Dermis microvascular lymphatic vessel endothelial cell (primary cell): ENCODE measurements at regions not wholly inside any gene's neighbourhood (a gene's known extent, or its start where the extent isn't known, plus 50 kb on each side); places are given as distances from the start of the nearest gene placed in this dataset.
"Not testable (repeated sequence)": the region's sequence is repeated elsewhere in the genome, so short reads cannot be mapped to it uniquely, and the experiment has no call there.

Source experiments
- DNase-seq, 2 donors: peaks; one replicate each; pipeline versions ENCODE4 v3.0.0 to v3.0.0-alpha.2; 2010; ENCODE audit warnings: low read depth in 2 of 2

GRCh38 chr1:65581119-65581518, 160.7 kb downstream of the LEPR start:
- peak; percentile 6 to 42 for DNase-seq

GRCh38 chr1:65584399-65584798, 163.9 kb downstream of the LEPR start:
- DNase-seq: no peak

GRCh38 chr1:65590279-65590678, 169.8 kb downstream of the LEPR start:
- no peak for DNase-seq

- no peak for DNase-seq
Measured at GRCh38 chr1:65593516-65593915, 173.0 kb downstream of the LEPR start.

- no peak for DNase-seq
Measured at GRCh38 chr1:65595724-65596123, 175.3 kb downstream of the LEPR start.

- no peak for DNase-seq
Measured at GRCh38 chr1:65596768-65597167, 176.3 kb downstream of the LEPR start.

GRCh38 chr1:65605621-65606020, 185.2 kb downstream of the LEPR start:
- no peak for DNase-seq

GRCh38 chr1:65606426-65606825, 186.0 kb downstream of the LEPR start:
- DNase-seq: peak in 1 of 2 donors; percentile 70

- no peak for DNase-seq
Measured at GRCh38 chr1:65613884-65614283, 178.8 kb upstream of the PDE4B start.

- DNase-seq: peak; percentile 77 to 81
Measured at GRCh38 chr1:65615859-65616258, 176.8 kb upstream of the PDE4B start.

- DNase-seq: not testable (repeated sequence)
Measured at GRCh38 chr1:65621721-65622120, 171.0 kb upstream of the PDE4B start.

- no peak for DNase-seq
Measured at GRCh38 chr1:65623895-65624294, 168.8 kb upstream of the PDE4B start.

GRCh38 chr1:65625528-65625927, 167.2 kb upstream of the PDE4B start:
- DNase-seq: no peak

- no peak for DNase-seq
Measured at GRCh38 chr1:65626003-65626402, 166.7 kb upstream of the PDE4B start.

GRCh38 chr1:65629788-65630187, 162.9 kb upstream of the PDE4B start:
- no peak for DNase-seq

- peak in 1 of 2 donors; percentile 76 for DNase-seq
Measured at GRCh38 chr1:65630855-65631254, 161.8 kb upstream of the PDE4B start.

GRCh38 chr1:65632235-65632634, 160.5 kb upstream of the PDE4B start:
- no peak for DNase-seq

- no peak for DNase-seq
Measured at GRCh38 chr1:65640046-65640445, 152.6 kb upstream of the PDE4B start.

GRCh38 chr1:65649185-65649584, 143.5 kb upstream of the PDE4B start:
- DNase-seq: not testable (repeated sequence)

- no peak for DNase-seq
Measured at GRCh38 chr1:65650682-65651081, 142.0 kb upstream of the PDE4B start.

- DNase-seq: not testable (repeated sequence)
Measured at GRCh38 chr1:65654526-65654925, 138.2 kb upstream of the PDE4B start.

- DNase-seq: not testable (repeated sequence)
Measured at GRCh38 chr1:65657609-65658008, 135.1 kb upstream of the PDE4B start.

- no peak for DNase-seq
Measured at GRCh38 chr1:65658122-65658521, 134.6 kb upstream of the PDE4B start.

GRCh38 chr1:65668368-65668767, 124.3 kb upstream of the PDE4B start:
- no peak for DNase-seq
